Upper lobe of left lung (tissue), 6 donors: ENCODE measurements at regions not wholly inside any gene's neighbourhood (a gene's known extent, or its start where the extent isn't known, plus 50 kb on each side); places are given as distances from the start of the nearest gene placed in this dataset.

Experiments used
- ATAC-seq, 2 donors: fragments of 200-7000 bp; cut with Tn5 transposase; one replicate each; pipeline ENCODE4 v1.9.1; 2022; ENCODE audit warnings: mild to moderate bottlenecking in 2 of 2, moderate library complexity in 2 of 2; ENCODE audit not compliant: low FRiP score in 2 of 2
- DNase-seq, 2 donors: peaks; one replicate each; pipeline ENCODE4 v3.0.0-alpha.2; 2019 to 2020
- H3K27ac ChIP-seq, 4 donors: fragments of 200-600 bp; sonication (generic); one replicate each; pipeline ENCODE4 v1.5.1; 2016 to 2019
- H3K27me3 ChIP-seq, 4 donors: fragments of 200-600 bp; sonication (generic); one replicate each; pipeline ENCODE4 v1.5.1; 2017 to 2019
- H3K36me3 ChIP-seq, 4 donors: fragments of 200-600 bp; sonication (generic); one replicate each; pipeline ENCODE4 v1.5.1; 2016 to 2019
- H3K4me1 ChIP-seq, 4 donors: fragments of 200-600 bp; sonication (generic); one replicate each; pipeline ENCODE4 v1.5.1; 2018 to 2019
- H3K4me3 ChIP-seq, 4 donors: fragments of 200-600 bp; sonication (generic); one replicate each; pipeline ENCODE4 v1.5.1; 2017 to 2019; ENCODE audit warnings: mild to moderate bottlenecking in 2 of 4, moderate library complexity in 1 of 4
- H3K9me3 ChIP-seq, 4 donors: fragments of 200-600 bp; sonication (generic); one replicate each; pipeline ENCODE4 v1.5.1; 2018 to 2019
- CTCF ChIP-seq, 6 experiments: fragments of 450-650 bp in 4 of 6; fragments of 200-600 bp in 2 of 6; sonication (generic) in 2 of 6; IDR thresholded peaks; one replicate each; pipeline ENCODE4 v1.5.1; 2016 to 2019; ENCODE audit warnings: antibody characterized with exemption in 6 of 6
- EP300 ChIP-seq, 4 donors: sonication (generic); formaldehyde crosslinking; IDR thresholded peaks; one replicate each; pipeline ENCODE4 v1.5.1; 2017; ENCODE audit warnings: antibody characterized with exemption in 4 of 4, control low read depth in 2 of 4
- POLR2A ChIP-seq, 4 donors: fragments of 450-650 bp; IDR thresholded peaks; one replicate each; pipeline ENCODE4 v1.5.1; 2016 to 2017; ENCODE audit warnings: antibody characterized with exemption in 4 of 4, mild to moderate bottlenecking in 2 of 4
- POLR2AphosphoS5 ChIP-seq, 2 donors: sonication (generic); formaldehyde crosslinking; IDR thresholded peaks; one replicate each; pipeline ENCODE4 v1.5.1; 2017; ENCODE audit warnings: antibody characterized with exemption in 2 of 2
- WGBS, 2 donors: methylation state at CpG; one replicate each; pipeline ENCODE4 v1.1.5; 2017 to 2018; 5-methylcytosine and 5-hydroxymethylcytosine counted together
- donor health status: DM: no; HTN: no; CAD: no; lungs with moderate emphysema.
- donor health status: DM: no; HTN: yes; CAD: no; lungs with severe emphysema.

- no peak overlapping the region for H3K4me3 ChIP-seq
- peaks cover 0 to under 1% (median 0%) of the 10 kb centered on the region in 4 donors for H3K4me1 ChIP-seq
- H3K27me3 ChIP-seq, result no peaks in the 10 kb centered on the region
- TF ChIP-seq EP300 (IDR thresholded peaks at IDR 0.05) (no peak), CTCF (IDR thresholded peaks at IDR 0.05) (no peak), POLR2A (IDR thresholded peaks at IDR 0.05) (no peak), POLR2AphosphoS5 (IDR thresholded peaks at IDR 0.05) (no peak)
- 83 to 85% methylated on average over 1 of the region's 1 CpG for WGBS, 2 donors
- no peaks in the 10 kb centered on the region for H3K9me3 ChIP-seq
- H3K36me3 ChIP-seq, result no peaks in the 10 kb centered on the region
- ATAC-seq (no peak), DNase-seq (no peak)
- no peak overlapping the region for H3K27ac ChIP-seq
Observed at GRCh38 chr1:89460325-89460724, 64.3 kb upstream of the LRRC8B start.

GRCh38 chr1:89462250-89462649, 62.4 kb upstream of the LRRC8B start:
- Histone ChIP-seq H3K27ac (no peak overlapping the region), H3K4me1 (no peaks in the 10 kb centered on the region), H3K9me3 (no peaks in the 10 kb centered on the region), H3K36me3 (no peaks in the 10 kb centered on the region), H3K4me3 (no peak overlapping the region), H3K27me3 (no peaks in the 10 kb centered on the region)
- no peak for ATAC-seq
- WGBS, 2 donors, result 68 to 73% methylated on average over 3 of the region's 3 CpGs
- no peak for TF ChIP-seq POLR2A (IDR thresholded peaks at IDR 0.05)
- no peak for TF ChIP-seq EP300 (IDR thresholded peaks at IDR 0.05)
- DNase-seq, result no peak

- Histone ChIP-seq H3K36me3 (no peaks in the 10 kb centered on the region), H3K4me3 (no peak overlapping the region), H3K27me3 (no peaks in the 10 kb centered on the region), H3K4me1 (no peaks in the 10 kb centered on the region), H3K9me3 (no peaks in the 10 kb centered on the region), H3K27ac (no peak overlapping the region)
- DNase-seq (no peak), ATAC-seq (no peak)
- no peak for TF ChIP-seq POLR2AphosphoS5 (IDR thresholded peaks at IDR 0.05)
- no peak for TF ChIP-seq EP300 (IDR thresholded peaks at IDR 0.05)
- no peak for TF ChIP-seq POLR2A (IDR thresholded peaks at IDR 0.05)
- TF ChIP-seq CTCF (IDR thresholded peaks at IDR 0.05), result no peak
- WGBS, 2 donors, result 26 to 34% methylated on average over 2 of the region's 2 CpGs
Observed at GRCh38 chr1:89464008-89464407, 60.6 kb upstream of the LRRC8B start.

- WGBS, 2 donors, result 100% methylated on average over 1 of the region's 1 CpG
- Histone ChIP-seq H3K36me3 (no peaks in the 10 kb centered on the region), H3K27ac (no peak overlapping the region), H3K4me1 (no peaks in the 10 kb centered on the region), H3K4me3 (no peak overlapping the region), H3K9me3 (no peaks in the 10 kb centered on the region), H3K27me3 (no peaks in the 10 kb centered on the region)
- ATAC-seq (peak in 1 of 2 donors; percentile 11), DNase-seq (no peak)
- no peak for TF ChIP-seq CTCF (IDR thresholded peaks at IDR 0.05)
Observed at GRCh38 chr1:89465201-89465600, 59.4 kb upstream of the LRRC8B start.

GRCh38 chr1:89466307-89466930, 58.2 kb upstream of the LRRC8B start:
- Histone ChIP-seq H3K9me3 (no peaks in the 10 kb centered on the region), H3K4me1 (no peaks in the 10 kb centered on the region), H3K36me3 (no peaks in the 10 kb centered on the region), H3K4me3 (no peak overlapping the region), H3K27me3 (no peaks in the 10 kb centered on the region), H3K27ac (no peak overlapping the region)
- TF ChIP-seq EP300 (IDR thresholded peaks at IDR 0.05) (no peak), POLR2AphosphoS5 (IDR thresholded peaks at IDR 0.05) (no peak), CTCF (IDR thresholded peaks at IDR 0.05) (no peak), POLR2A (IDR thresholded peaks at IDR 0.05) (no peak)
- no peak for DNase-seq
- 45 to 54% methylated on average over 6 of the region's 6 CpGs for WGBS, 2 donors
- no peak for ATAC-seq
